SH-SY5Y (cell line): ENCODE measurements at regions not wholly inside any gene's neighbourhood (a gene's known extent, or its start where the extent isn't known, plus 50 kb on each side); places are given as distances from the start of the nearest gene placed in this dataset.

Source experiments
- GATA2 ChIP-seq: IDR thresholded peaks from 2 replicates; pipeline ENCODE4 v1.6.1; 2011; ENCODE audit warnings: mild to moderate bottlenecking, low read depth, low read length
- GATA3 ChIP-seq: IDR thresholded peaks from 2 replicates; pipeline ENCODE4 v1.6.1; 2011; ENCODE audit warnings: low read depth, mild to moderate bottlenecking, low read length, moderate library complexity

- TF ChIP-seq GATA3 (no peak), GATA2 (no peak)
Observed at GRCh38 chr4:150010525-150011126, 67.6 kb upstream of the DCLK2 start.
